Liver (tissue), 8 donors: ENCODE measurements at regions not wholly inside any gene's neighbourhood (a gene's known extent, or its start where the extent isn't known, plus 50 kb on each side); places are given as distances from the start of the nearest gene placed in this dataset.
"Not testable (repeated sequence)": the region's sequence is repeated elsewhere in the genome, so short reads cannot be mapped to it uniquely, and the experiment has no call there.

Experiments used
- DNase-seq: peaks from one replicate; pipeline ENCODE4 v3.0.0-alpha.2; 2017; ENCODE audit warnings: low spot score
- H3K27ac ChIP-seq, 2 donors: one replicate each; pipeline ENCODE4 v1.7.0; 2013; ENCODE audit warnings: inconsistent platforms in 2 of 2, low read length in 2 of 2, control low read depth in 1 of 2, low read depth in 1 of 2, mild to moderate bottlenecking in 1 of 2
- H3K27me3 ChIP-seq, 4 donors: one replicate each; pipeline versions ENCODE4 v1.6.1 to v1.7.0; 2013; ENCODE audit warnings: low read length in 3 of 4, inconsistent platforms in 1 of 4, mild to moderate bottlenecking in 1 of 4, moderate library complexity in 1 of 4; ENCODE audit not compliant: control insufficient read depth in 4 of 4, insufficient read depth in 4 of 4
- H3K36me3 ChIP-seq, 4 donors: one replicate each; pipeline versions ENCODE4 v1.6.1 to v1.7.0; 2013; ENCODE audit warnings: low read length in 3 of 4, mild to moderate bottlenecking in 3 of 4, low read depth in 1 of 4, moderate library complexity in 1 of 4; ENCODE audit not compliant: control insufficient read depth in 4 of 4, insufficient read depth in 3 of 4
- H3K4me1 ChIP-seq, 4 donors: one replicate each; pipeline versions ENCODE4 v1.6.1 to v1.7.0; 2013; ENCODE audit warnings: low read length in 3 of 4, mild to moderate bottlenecking in 3 of 4, moderate library complexity in 1 of 4; ENCODE audit not compliant: control insufficient read depth in 4 of 4, insufficient read depth in 4 of 4
- H3K4me3 ChIP-seq, 3 donors: one replicate each; pipeline versions ENCODE4 v1.6.1 to v1.7.0; 2013; ENCODE audit warnings: low read length in 3 of 3, control low read depth in 1 of 3, low read depth in 1 of 3, mild to moderate bottlenecking in 1 of 3
- H3K9ac ChIP-seq, 2 donors: one replicate each; pipeline ENCODE4 v1.7.0; 2013; ENCODE audit warnings: low read length in 2 of 2, mild to moderate bottlenecking in 2 of 2, moderate library complexity in 2 of 2, control low read depth in 1 of 2, low read depth in 1 of 2
- H3K9me3 ChIP-seq, 4 donors: one replicate each; pipeline versions ENCODE4 v1.6.1 to v1.7.0; 2013; ENCODE audit warnings: low read length in 3 of 4; ENCODE audit not compliant: control insufficient read depth in 4 of 4
- ATF3 ChIP-seq: IDR thresholded peaks from 2 replicates; pipeline ENCODE4 v1.6.1; 2016; ENCODE audit warnings: antibody characterized with exemption
- EGR1 ChIP-seq, 2 donors: IDR thresholded peaks; 2 replicates each; pipeline ENCODE4 v1.6.1; 2016 to 2018; ENCODE audit warnings: antibody characterized with exemption in 2 of 2, low read depth in 2 of 2
- FOXA1 ChIP-seq: IDR thresholded peaks from 2 replicates; pipeline ENCODE4 v1.6.1; 2016; ENCODE audit warnings: antibody characterized with exemption
- FOXA2 ChIP-seq: IDR thresholded peaks from 2 replicates; pipeline ENCODE4 v1.6.1; 2016; ENCODE audit warnings: antibody characterized with exemption
- GABPA ChIP-seq, 2 donors: IDR thresholded peaks in 1 of 2; conservative IDR thresholded peaks in 1 of 2; 2 replicates each; pipeline ENCODE4 v1.6.1; 2016; ENCODE audit warnings: antibody characterized with exemption in 2 of 2, mild to moderate bottlenecking in 1 of 2, moderate library complexity in 1 of 2
- HNF4A ChIP-seq, 2 donors: conservative IDR thresholded peaks; 2 replicates each; pipeline ENCODE4 v1.6.1; 2016; ENCODE audit warnings: antibody characterized with exemption in 2 of 2, mild to moderate bottlenecking in 2 of 2
- HNF4G ChIP-seq: IDR thresholded peaks from 2 replicates; pipeline ENCODE4 v1.6.1; 2016; ENCODE audit warnings: antibody characterized with exemption
- JUND ChIP-seq, 2 donors: IDR thresholded peaks; 2 replicates each; pipeline ENCODE4 v1.6.1; 2016; ENCODE audit warnings: antibody characterized with exemption in 2 of 2
- MAX ChIP-seq: IDR thresholded peaks from 2 replicates; pipeline ENCODE4 v1.6.1; 2016; ENCODE audit warnings: antibody characterized with exemption
- NR2F2 ChIP-seq: IDR thresholded peaks from 2 replicates; pipeline ENCODE4 v1.6.1; 2016; ENCODE audit warnings: antibody characterized with exemption
- RAD21 ChIP-seq, 2 donors: IDR thresholded peaks; 2 replicates each; pipeline ENCODE4 v1.6.1; 2016; ENCODE audit warnings: antibody characterized with exemption in 2 of 2, mild to moderate bottlenecking in 2 of 2
- RXRA ChIP-seq, 2 donors: IDR thresholded peaks; 2 replicates each; pipeline ENCODE4 v1.6.1; 2017 to 2018; ENCODE audit warnings: antibody characterized with exemption in 2 of 2, mild to moderate bottlenecking in 1 of 2
- SP1 ChIP-seq: IDR thresholded peaks from 2 replicates; pipeline ENCODE4 v1.6.1; 2018; ENCODE audit warnings: antibody characterized with exemption, mild to moderate bottlenecking
- TAF1 ChIP-seq: conservative IDR thresholded peaks from 2 replicates; pipeline ENCODE4 v1.6.1; 2016; ENCODE audit warnings: antibody characterized with exemption, mild to moderate bottlenecking
- YY1 ChIP-seq: IDR thresholded peaks from 2 replicates; pipeline ENCODE4 v1.6.1; 2016; ENCODE audit warnings: antibody characterized with exemption, mild to moderate bottlenecking
- WGBS: extraction: QIAGEN DNeasy Blood & Tissue Kit; methylation state at CpG from one replicate; pipeline ENCODE4 v1.1.7; 2013; 5-methylcytosine and 5-hydroxymethylcytosine counted together
- TF ChIP-seq, protein P1 (sequence below): IDR thresholded peaks from 2 replicates; pipeline ENCODE4 v1.6.1; 2016; ENCODE audit warnings: antibody characterized with exemption
- TF ChIP-seq, protein P2 (sequence below): IDR thresholded peaks from 2 replicates; pipeline ENCODE4 v1.6.1; 2016; ENCODE audit warnings: antibody characterized with exemption, mild to moderate bottlenecking
- TF ChIP-seq, protein P3 (sequence below): fragments of 150-350 bp; IDR thresholded peaks from 2 replicates; pipeline ENCODE4 v1.5.1; 2017; ENCODE audit warnings: improper control_type of control experiment, low read depth, low read length; ENCODE audit not compliant: missing input control
- donor health status: healthy.
- donor health status: healthy.
- donor health status: healthy.
- donor health status: healthy.
- donor health status: healthy.

DNA sequence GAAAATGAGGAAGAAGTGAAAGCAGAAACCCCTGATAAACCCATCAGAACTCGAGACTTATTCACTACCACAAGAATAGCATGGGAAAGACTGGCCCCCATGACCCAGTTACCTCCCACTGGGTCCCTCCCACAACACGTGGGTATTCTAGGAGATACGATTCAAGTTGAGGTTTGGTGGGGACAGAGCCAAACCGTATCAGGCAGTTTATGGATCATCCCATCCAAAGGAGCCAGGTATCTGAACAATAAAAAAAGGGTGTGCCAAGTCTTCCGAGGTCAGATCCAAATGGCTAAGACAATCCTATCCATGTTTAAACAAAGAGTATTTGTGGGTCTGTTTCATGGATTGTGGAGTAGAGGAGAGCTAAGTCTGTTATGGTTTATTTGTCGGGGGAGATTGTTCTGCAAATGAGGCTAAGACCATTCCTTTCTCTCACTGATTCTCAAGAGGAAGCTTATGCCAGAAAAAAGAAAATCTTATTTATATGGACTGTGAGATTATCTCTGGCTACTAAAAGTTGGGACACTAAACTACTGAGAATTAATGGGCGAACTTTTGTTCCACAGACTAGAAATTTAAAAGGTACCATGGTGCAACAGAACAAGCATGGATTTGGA lies 203.7 kb downstream of the IPMK start:
- no peaks in the 10 kb centered on the region for H3K36me3 ChIP-seq
- no peaks in the 10 kb centered on the region for H3K9me3 ChIP-seq
- no peaks in the 10 kb centered on the region for H3K27me3 ChIP-seq
- no peaks in the 10 kb centered on the region for H3K4me1 ChIP-seq
- H3K27ac ChIP-seq: no peak overlapping the region
- no peak overlapping the region for H3K9ac ChIP-seq
- H3K4me3 ChIP-seq: no peak overlapping the region
- DNase-seq: no peak
- no peak for TF ChIP-seq HNF4G
- no peak for TF ChIP-seq FOXA2
- TF ChIP-seq, protein P1, sequence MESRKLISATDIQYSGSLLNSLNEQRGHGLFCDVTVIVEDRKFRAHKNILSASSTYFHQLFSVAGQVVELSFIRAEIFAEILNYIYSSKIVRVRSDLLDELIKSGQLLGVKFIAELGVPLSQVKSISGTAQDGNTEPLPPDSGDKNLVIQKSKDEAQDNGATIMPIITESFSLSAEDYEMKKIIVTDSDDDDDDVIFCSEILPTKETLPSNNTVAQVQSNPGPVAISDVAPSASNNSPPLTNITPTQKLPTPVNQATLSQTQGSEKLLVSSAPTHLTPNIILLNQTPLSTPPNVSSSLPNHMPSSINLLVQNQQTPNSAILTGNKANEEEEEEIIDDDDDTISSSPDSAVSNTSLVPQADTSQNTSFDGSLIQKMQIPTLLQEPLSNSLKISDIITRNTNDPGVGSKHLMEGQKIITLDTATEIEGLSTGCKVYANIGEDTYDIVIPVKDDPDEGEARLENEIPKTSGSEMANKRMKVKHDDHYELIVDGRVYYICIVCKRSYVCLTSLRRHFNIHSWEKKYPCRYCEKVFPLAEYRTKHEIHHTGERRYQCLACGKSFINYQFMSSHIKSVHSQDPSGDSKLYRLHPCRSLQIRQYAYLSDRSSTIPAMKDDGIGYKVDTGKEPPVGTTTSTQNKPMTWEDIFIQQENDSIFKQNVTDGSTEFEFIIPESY: no peak
- 52% methylated on average over 7 of the region's 7 CpGs for WGBS

GRCh38 chr10:58058683-58059082 lies 209.0 kb downstream of the IPMK start:
- WGBS: 98% methylated on average over 1 of the region's 1 CpG
- not testable (repeated sequence) for H3K4me3 ChIP-seq, H3K4me1 ChIP-seq, H3K9me3 ChIP-seq, DNase-seq, H3K9ac ChIP-seq, H3K27me3 ChIP-seq, H3K27ac ChIP-seq, H3K36me3 ChIP-seq

- 91% methylated on average over 2 of the region's 2 CpGs for WGBS
Observed at GRCh38 chr10:58054881-58055280, 212.8 kb downstream of the IPMK start.

More at GRCh38 chr10:58054881-58055280, 212.8 kb downstream of the IPMK start:
- no peaks in the 10 kb centered on the region for H3K9me3 ChIP-seq
- no peaks in the 10 kb centered on the region for H3K4me1 ChIP-seq
- no peak for DNase-seq
- H3K27ac ChIP-seq: no peak overlapping the region
- H3K4me3 ChIP-seq: no peak overlapping the region
- no peaks in the 10 kb centered on the region for H3K36me3 ChIP-seq
- TF ChIP-seq NR2F2: no peak
- TF ChIP-seq, protein P2, sequence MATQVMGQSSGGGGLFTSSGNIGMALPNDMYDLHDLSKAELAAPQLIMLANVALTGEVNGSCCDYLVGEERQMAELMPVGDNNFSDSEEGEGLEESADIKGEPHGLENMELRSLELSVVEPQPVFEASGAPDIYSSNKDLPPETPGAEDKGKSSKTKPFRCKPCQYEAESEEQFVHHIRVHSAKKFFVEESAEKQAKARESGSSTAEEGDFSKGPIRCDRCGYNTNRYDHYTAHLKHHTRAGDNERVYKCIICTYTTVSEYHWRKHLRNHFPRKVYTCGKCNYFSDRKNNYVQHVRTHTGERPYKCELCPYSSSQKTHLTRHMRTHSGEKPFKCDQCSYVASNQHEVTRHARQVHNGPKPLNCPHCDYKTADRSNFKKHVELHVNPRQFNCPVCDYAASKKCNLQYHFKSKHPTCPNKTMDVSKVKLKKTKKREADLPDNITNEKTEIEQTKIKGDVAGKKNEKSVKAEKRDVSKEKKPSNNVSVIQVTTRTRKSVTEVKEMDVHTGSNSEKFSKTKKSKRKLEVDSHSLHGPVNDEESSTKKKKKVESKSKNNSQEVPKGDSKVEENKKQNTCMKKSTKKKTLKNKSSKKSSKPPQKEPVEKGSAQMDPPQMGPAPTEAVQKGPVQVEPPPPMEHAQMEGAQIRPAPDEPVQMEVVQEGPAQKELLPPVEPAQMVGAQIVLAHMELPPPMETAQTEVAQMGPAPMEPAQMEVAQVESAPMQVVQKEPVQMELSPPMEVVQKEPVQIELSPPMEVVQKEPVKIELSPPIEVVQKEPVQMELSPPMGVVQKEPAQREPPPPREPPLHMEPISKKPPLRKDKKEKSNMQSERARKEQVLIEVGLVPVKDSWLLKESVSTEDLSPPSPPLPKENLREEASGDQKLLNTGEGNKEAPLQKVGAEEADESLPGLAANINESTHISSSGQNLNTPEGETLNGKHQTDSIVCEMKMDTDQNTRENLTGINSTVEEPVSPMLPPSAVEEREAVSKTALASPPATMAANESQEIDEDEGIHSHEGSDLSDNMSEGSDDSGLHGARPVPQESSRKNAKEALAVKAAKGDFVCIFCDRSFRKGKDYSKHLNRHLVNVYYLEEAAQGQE: no peak
- TF ChIP-seq, protein P3, sequence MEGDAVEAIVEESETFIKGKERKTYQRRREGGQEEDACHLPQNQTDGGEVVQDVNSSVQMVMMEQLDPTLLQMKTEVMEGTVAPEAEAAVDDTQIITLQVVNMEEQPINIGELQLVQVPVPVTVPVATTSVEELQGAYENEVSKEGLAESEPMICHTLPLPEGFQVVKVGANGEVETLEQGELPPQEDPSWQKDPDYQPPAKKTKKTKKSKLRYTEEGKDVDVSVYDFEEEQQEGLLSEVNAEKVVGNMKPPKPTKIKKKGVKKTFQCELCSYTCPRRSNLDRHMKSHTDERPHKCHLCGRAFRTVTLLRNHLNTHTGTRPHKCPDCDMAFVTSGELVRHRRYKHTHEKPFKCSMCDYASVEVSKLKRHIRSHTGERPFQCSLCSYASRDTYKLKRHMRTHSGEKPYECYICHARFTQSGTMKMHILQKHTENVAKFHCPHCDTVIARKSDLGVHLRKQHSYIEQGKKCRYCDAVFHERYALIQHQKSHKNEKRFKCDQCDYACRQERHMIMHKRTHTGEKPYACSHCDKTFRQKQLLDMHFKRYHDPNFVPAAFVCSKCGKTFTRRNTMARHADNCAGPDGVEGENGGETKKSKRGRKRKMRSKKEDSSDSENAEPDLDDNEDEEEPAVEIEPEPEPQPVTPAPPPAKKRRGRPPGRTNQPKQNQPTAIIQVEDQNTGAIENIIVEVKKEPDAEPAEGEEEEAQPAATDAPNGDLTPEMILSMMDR: no peak
- TF ChIP-seq RXRA (IDR thresholded peaks at IDR 0.05): no peak
- TF ChIP-seq EGR1 (IDR thresholded peaks at IDR 0.05; ENCODE audit: low read depth in 2 of 2): no peak
- TF ChIP-seq FOXA1: no peak
- no peak for TF ChIP-seq GABPA (IDR thresholded peaks at IDR 0.05 in 1 of 2, conservative IDR thresholded peaks at IDR 0.05 in 1 of 2)
- TF ChIP-seq, protein P1: no peak
- no peak for TF ChIP-seq YY1
- TF ChIP-seq HNF4A (conservative IDR thresholded peaks at IDR 0.05): no peak
- no peak for TF ChIP-seq ATF3
- TF ChIP-seq TAF1: no peak
- TF ChIP-seq FOXA2: no peak
- no peak for TF ChIP-seq JUND (IDR thresholded peaks at IDR 0.05)
- TF ChIP-seq HNF4G: no peak
- no peak for TF ChIP-seq RAD21 (IDR thresholded peaks at IDR 0.05)
- TF ChIP-seq MAX: no peak
- no peak for TF ChIP-seq SP1
- no peaks in the 10 kb centered on the region for H3K27me3 ChIP-seq
- no peak overlapping the region for H3K9ac ChIP-seq
